Right atrium auricular region (tissue), 2 donors: ENCODE measurements at regions not wholly inside any gene's neighbourhood (a gene's known extent, or its start where the extent isn't known, plus 50 kb on each side); places are given as distances from the start of the nearest gene placed in this dataset.
"Not testable (repeated sequence)": the region's sequence is repeated elsewhere in the genome, so short reads cannot be mapped to it uniquely, and the experiment has no call there.

ENCODE experiments used
- DNase-seq: peaks from one replicate; pipeline ENCODE4 v3.0.0-alpha.2; 2019; ENCODE audit warnings: low spot score
- H3K27ac ChIP-seq, 2 donors: fragments of 200-600 bp; sonication (generic); 1 replicate in 1 of 2; 2 replicates in 1 of 2; pipeline ENCODE4 v1.5.1; 2016 to 2019
- H3K27me3 ChIP-seq, 2 donors: fragments of 200-600 bp; sonication (generic); one replicate each; pipeline versions ENCODE4 v1.5.1 to v1.6.0; 2017 to 2019
- H3K36me3 ChIP-seq: fragments of 200-600 bp; sonication (generic); one replicate; pipeline ENCODE4 v1.5.1; 2016
- H3K4me1 ChIP-seq, 2 donors: fragments of 200-600 bp; sonication (generic); one replicate each; pipeline versions ENCODE4 v1.5.1 to v1.6.0; 2017 to 2019
- H3K4me3 ChIP-seq, 2 donors: fragments of 200-600 bp; sonication (generic); 1 replicate in 1 of 2; 2 replicates in 1 of 2; pipeline ENCODE4 v1.5.1; 2017 to 2019; ENCODE audit warnings: mild to moderate bottlenecking in 1 of 2, moderate library complexity in 1 of 2
- H3K9me3 ChIP-seq, 2 donors: fragments of 200-600 bp; sonication (generic); one replicate each; pipeline ENCODE4 v1.5.1; 2019
- CTCF ChIP-seq, 2 donors: fragments of 200-600 bp; sonication (generic); IDR thresholded peaks; one replicate each; pipeline ENCODE4 v1.5.1; 2019; ENCODE audit warnings: antibody characterized with exemption in 2 of 2

GRCh38 chr4:188439641-188440311 is 300.5 kb downstream of the TRIML1 start:
- no peak for TF ChIP-seq CTCF (IDR thresholded peaks at IDR 0.05)
- no peak for DNase-seq
- H3K36me3 ChIP-seq: no peaks in the 10 kb centered on the region
- no peaks in the 10 kb centered on the region for H3K9me3 ChIP-seq
- peaks cover 0 to 10% of the 10 kb centered on the region in 2 donors for H3K4me1 ChIP-seq
- H3K4me3 ChIP-seq: no peak overlapping the region
- peak overlapping the region; percentile 51 to 77 for H3K27ac ChIP-seq
- H3K27me3 ChIP-seq: no peaks in the 10 kb centered on the region

- no peak for DNase-seq
- Histone ChIP-seq H3K36me3 (no peaks in the 10 kb centered on the region), H3K4me1 (peaks cover 0 to 10% of the 10 kb centered on the region in 2 donors), H3K27ac (no peak overlapping the region), H3K9me3 (no peaks in the 10 kb centered on the region), H3K4me3 (no peak overlapping the region), H3K27me3 (no peaks in the 10 kb centered on the region)
- TF ChIP-seq CTCF (IDR thresholded peaks at IDR 0.05): no peak
These were observed 305.3 kb downstream of the TRIML1 start for GRCh38 chr4:188444500-188444899.

- H3K4me3 ChIP-seq, H3K4me1 ChIP-seq, H3K27ac ChIP-seq, DNase-seq, H3K36me3 ChIP-seq, H3K27me3 ChIP-seq, H3K9me3 ChIP-seq: not testable (repeated sequence)
These were observed 309.8 kb downstream of the TRIML1 start for GRCh38 chr4:188448996-188449395.

- no peak for DNase-seq
These were observed 311.3 kb downstream of the TRIML1 start for GRCh38 chr4:188450571-188450970.

GRCh38 chr4:188452097-188452496 is 312.9 kb downstream of the TRIML1 start:
- H3K9me3 ChIP-seq: no peaks in the 10 kb centered on the region
- H3K27me3 ChIP-seq: no peaks in the 10 kb centered on the region
- no peak overlapping the region for H3K27ac ChIP-seq
- H3K36me3 ChIP-seq: no peaks in the 10 kb centered on the region
- no peaks in the 10 kb centered on the region for H3K4me1 ChIP-seq
- H3K4me3 ChIP-seq: no peak overlapping the region
- no peak for DNase-seq
- no peak for TF ChIP-seq CTCF (IDR thresholded peaks at IDR 0.05)

More at GRCh38 chr4:188450571-188450970, 311.3 kb downstream of the TRIML1 start:
- H3K36me3 ChIP-seq: no peaks in the 10 kb centered on the region
- no peak for TF ChIP-seq CTCF (IDR thresholded peaks at IDR 0.05)
- H3K4me3 ChIP-seq: no peak overlapping the region
- H3K9me3 ChIP-seq: no peaks in the 10 kb centered on the region
- no peak overlapping the region for H3K27ac ChIP-seq
- no peaks in the 10 kb centered on the region for H3K27me3 ChIP-seq
- no peaks in the 10 kb centered on the region for H3K4me1 ChIP-seq

GRCh38 chr4:188454575-188454974 is 315.3 kb downstream of the TRIML1 start:
- Histone ChIP-seq H3K27me3 (no peaks in the 10 kb centered on the region), H3K4me3 (no peak overlapping the region), H3K9me3 (no peaks in the 10 kb centered on the region), H3K4me1 (no peaks in the 10 kb centered on the region), H3K36me3 (no peaks in the 10 kb centered on the region), H3K27ac (no peak overlapping the region)
- DNase-seq: no peak
- TF ChIP-seq CTCF (IDR thresholded peaks at IDR 0.05): no peak
